ENCODE measurements at regions not wholly inside any gene's neighbourhood (a gene's known extent, or its start where the extent isn't known, plus 50 kb on each side); places are given as distances from the start of the nearest gene placed in this dataset.

DNA sequence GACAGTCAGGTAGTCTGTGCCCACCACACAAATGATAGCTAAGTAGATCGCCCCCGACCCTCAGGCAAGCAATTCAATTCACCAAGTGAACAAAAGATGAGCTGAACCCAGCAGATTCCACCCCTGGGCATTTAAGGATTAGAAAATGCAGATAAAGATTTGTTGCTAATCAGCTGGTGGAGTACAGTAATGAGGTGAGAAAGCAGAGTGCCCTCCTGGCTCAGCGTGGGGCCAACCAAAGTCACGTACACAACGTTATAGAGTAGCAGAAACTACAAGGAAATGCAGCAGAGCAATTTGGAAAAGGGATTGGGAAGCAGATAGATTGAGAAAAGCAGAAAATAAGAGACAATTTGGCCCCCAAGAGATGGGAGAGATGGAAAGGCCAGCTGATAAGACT is 91.2 kb downstream of the SOX9 start:
- no peak for DNase-seq

DNA sequence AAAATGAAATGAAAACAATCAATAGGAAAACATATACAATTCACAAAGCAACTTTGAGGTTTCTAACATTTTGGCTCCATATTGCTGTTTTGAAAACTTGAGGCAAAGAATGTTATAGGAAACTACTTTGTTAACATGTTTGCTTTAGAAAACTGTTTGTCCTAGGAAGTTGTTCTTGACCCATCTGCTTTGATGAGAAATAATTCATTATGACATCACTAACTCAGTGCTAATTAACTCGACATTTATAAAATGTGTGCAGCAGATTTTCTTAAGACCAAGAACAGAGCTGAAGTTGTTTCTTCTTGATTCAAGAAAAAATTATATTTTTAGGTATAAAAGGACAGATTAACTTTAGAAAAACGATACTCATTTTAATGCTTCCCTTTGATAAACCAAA is 94.7 kb downstream of the SOX9 start:
- DNase-seq = no peak

DNA sequence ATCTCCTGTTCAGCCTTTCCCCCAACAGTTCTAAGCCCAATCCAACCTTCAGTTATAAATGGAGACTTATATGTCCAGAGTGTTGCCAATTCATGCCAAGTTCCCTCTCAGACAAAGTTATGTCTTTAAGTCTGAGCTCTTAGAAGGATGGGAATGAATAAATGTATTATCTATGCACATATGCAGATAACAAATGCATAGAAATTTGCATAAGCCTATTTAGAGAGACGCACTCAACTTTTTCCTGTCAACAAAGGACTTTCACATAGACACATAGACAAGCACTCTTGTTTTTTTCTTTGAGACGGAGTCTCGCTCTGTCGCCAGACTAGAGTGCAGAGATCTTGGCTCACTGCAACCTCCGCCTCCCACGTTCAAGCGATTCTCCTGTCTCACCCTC is 95.1 kb downstream of the SOX9 start:
- DNase-seq = no peak

DNA sequence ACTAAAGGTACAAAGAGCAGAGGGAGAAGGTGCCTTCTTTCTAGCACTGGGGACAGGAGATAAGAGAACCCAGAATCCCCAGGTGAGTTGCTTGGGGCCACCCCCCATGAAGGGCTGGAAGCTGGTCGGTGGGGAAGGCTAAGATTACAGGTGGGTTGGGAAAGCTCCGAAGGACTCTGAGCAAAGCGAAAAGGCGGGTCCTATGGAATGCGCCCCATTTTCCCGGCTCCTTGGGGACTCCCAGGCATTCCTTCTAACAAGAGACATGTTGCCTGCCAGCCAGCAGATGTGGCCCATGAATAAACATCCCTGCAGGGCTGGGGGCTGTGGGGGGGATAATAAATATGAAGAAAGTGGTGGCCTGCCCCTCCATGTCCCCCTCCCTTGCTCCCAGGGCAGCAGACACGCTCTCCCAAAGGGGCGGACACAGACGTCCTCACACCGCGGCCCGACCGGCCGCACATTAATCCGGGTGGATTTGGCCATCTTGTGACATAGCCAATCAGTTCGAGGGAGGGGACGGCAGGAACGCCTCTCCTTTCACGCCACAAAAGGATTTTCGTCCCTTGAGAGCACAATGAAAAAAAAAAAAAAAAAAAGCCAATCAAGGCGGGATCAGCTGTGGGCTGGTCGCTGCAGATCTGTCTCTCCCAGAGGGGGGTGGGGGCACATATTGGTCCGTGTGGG is 98.5 kb downstream of the SOX9 start:
- DNase-seq = no peak

DNA sequence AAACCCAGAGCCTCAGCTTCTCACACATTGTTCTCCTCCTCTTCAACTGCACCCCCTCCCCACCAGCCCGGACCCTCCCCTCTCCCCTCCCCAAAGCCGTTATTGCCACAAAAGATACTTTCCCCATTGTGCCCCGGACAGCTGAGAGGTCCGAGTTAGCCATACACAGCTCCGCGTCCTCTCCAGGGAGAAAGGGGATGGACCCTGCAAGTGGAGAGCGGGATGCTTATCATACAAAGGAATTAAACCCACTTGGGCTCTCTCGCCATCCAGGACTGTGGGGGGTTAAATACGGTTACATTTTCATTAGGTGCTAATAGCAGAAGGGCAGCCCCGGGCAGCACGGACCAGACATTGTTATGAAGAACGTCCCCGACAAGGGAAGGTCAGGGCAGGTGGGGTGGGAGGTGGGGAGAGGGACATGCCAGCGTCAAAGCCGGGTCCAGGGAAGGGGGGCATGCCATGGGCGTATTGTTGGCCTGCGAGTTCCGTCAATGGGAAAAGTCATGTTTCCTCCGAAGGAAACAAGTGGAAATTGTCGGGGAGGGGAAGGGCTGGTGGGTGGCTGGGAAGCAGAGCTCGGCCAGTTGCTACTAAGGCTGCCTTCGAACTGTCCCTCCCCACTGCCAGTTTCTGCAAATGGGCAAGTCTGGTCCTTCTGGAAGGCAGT is 99.1 kb downstream of the SOX9 start:
- DNase-seq = no peak

DNA sequence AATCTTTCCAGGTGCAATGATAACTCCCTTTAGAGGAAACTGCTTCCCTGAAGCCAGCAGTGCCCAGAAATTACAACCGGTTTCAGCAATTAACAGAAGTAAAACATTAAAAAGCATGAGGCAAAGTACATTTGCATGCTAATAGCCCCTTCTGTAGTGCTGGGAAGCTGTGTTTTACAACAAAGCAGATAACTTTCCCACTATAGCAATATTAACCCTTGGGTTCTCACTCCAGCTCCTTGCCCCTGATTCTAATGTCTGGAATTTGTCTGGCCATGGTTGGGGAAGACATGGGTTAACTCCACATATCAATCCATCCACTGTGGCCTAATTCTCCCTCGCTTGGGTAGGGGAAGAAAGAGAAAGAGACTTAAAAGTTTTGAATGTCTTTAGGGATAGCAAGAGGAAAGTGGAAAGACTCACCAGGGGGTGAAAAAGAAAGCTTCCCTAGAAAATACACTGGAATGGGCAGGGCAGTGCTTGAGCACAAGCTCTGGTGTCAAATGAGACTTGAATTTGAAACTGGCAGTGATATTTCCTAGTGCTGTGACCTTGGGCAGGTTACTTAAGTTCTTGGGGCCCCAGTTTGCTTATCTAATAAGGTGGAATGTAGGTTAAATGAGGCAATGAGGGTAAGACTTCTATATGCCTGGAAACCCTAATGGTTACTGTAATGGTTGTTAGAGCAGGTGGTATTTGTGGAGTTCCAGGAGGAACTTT is 102.0 kb downstream of the SOX9 start:
- no peak for DNase-seq

DNA sequence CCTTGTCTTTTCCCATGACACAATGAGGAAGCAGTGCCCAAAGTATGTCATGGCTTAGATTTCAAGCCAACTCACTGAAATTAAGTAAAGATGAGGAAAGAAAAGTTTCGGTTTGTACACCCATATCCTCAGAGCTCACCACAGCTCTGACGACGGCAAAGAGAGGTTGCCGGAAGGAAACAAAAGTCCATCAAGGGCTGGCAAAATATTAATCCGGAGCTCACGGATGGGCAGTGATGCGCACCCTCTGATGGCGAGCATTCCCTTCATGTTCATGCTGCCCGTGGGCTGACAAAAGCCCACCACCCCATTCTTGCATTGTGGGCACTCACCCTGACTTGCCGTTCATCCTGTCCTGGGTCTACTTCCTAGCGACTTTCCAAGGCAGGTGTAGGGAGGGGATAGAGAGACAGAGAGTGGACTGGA is 103.1 kb downstream of the SOX9 start:
- no peak for DNase-seq

DNA sequence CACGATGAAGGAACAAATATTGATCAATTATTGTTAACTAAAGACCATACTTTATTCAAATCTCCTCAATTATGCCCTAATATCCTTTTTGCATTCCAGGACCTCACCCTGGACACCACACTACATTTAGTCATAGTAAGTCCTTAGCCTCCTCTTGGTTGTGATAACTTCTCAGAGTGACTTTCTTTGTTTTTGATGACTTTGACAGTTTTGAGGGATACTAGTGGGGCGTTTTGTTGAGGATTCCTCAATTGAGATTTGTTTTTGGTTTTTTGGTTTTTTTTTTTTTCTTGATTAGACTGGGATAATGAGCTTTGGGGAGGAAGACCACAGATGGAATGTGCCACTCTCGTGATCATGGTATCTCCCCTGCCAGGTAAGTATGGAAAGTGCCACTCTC is 105.5 kb downstream of the SOX9 start:
- no peak for DNase-seq

DNA sequence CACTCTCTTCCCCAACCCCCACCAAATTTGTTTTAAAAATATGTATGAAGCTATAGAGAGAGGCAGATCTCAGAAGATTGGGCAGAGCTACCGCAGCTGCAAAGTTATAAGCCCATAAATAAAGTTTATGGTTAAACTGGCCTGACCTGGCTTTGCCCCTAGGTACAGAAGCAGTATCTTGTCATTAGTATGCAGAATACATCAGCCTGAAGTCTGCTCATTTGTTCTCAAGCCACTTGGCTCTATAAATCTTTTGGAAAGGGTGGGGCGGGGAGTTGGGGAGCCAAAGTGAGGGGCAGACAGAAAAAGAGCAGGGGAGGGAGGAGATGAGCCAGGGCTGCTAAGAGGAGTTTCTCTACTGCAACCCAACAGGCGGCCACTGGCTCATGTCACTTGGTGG is 113.2 kb downstream of the SOX9 start:
- DNase-seq = no peak

DNA sequence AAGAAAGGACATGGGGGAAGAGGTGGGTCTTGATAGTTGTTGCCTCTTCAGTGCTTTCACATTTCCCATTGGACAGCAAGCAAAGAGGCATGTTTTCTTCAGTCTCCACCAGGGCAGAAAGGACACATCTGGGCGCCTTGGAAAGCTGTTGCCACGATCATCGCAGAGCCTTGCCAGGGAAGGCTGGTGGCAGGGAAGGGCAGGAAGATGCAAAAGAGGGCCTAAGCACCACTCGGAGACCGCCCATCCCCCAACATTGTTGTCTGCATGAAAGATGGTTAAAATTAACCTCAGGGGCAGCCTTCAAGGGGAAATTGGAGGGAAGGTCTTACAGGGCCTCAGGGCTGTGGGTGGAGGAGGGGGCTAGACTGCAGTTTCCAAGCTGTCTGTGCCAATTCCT is 114.2 kb downstream of the SOX9 start:
- DNase-seq = no peak

DNA sequence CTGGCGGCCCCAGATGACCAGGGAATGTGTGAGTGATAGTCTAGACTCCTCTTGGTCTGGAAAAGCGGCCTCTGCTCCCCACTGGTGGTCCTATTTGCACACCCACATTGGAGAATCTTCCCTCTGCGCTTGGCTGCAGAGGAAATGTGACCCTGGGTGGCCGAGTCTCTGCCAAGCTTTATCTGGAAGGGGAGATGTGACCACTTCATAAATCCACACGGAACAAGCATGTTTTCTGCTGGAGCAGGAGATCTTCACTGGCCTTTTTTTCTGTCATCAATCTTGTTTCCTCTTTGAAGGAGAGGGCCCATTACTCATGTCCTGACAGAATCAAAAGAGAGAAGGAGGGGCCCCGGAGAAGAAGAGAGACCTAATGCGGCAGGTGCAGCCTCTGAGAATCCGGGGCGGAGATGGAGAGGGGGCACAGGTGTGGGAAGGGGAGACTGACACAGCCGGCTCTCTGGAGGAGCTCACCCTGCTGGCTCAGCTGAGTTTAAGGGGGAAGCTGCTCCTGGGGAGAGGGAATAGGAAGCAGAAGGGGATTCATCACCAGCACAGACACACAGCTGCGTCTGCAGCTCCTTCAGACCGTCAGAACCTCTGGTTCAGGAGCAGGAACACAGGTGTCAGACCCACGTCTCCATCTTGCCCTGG is 116.3 kb downstream of the SOX9 start:
- DNase-seq = no peak

DNA sequence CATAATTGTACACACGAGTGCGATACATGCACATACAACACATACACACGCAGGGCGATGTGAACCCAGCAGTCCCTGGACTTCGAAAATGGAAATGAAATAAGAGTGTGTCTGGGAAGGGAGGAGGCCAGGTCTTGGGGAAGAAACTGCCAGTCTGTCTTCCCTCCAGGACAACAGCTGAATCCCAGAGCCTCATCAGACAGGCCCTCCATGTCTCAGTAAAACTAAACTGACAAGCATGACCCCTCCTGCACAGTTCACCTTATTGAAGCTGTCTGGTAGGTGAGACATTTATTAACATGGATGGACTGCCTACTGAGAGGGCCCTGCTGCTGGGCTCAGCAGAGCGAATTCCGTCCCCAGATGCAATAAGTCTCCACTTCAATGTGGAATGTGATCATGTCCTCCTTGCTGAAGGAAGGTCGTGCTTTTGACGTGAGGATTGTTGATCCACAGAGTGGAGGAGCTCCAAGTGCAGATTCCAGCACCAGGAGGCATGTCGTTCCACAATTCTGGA is 117.4 kb downstream of the SOX9 start:
- DNase-seq = no peak

DNA sequence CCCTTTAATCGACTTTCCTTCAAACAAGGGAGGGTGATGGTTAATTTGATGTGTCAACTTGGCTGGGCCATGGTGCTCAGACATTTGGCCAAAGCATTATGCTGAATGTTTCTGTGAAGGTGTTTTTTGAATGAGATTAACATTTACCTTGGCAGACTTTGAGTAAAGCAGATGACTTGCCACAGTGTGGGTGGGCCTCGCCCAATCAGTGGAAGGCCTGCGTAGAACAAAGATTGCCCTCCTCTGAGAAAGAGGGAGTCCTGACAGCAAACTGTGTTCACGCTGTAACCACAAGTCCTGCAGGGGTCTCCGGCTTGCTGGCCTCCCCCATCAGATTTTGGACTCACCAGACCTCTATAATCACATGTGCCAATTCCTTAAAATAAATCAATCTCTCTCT is 118.7 kb downstream of the SOX9 start:
- no peak for DNase-seq

DNA sequence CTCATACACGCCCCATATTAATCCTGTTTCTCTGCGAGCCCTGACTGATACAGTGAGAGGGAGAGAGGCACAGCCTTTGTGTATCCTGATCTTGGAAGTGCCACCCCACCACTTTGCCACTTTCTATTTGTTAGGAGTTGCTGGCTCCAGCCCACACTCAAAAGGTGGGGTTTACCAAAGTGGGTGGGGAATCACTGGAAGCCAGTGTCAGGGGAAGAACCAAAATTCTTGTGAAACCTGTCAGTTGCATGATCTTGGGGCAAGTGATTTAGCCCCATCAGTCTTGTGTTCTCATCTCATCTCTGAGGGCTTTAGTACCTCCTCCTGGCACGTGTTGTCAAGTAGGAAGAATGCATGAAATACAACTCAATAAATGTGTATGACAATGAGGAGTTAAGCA is 119.5 kb downstream of the SOX9 start:
- no peak for DNase-seq

DNA sequence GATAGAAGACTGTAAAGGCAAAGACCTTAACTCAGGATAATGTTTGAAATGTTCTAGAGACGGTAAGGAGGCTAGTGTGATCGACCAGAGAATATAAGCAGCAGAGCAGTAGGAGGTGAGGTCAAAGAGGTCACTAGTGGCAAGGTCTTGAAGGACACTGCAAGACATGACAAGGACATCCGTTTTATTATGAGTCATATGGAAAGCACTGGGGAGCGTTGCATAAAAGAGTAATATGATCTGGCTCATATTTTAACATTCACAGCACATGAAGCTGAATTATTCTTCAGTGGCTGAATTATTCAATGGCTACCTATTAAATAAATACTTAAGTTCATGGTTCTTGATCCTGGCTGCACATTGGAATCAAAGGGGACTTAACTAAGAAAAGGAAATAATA is 123.7 kb downstream of the SOX9 start:
- DNase-seq = no peak

DNA sequence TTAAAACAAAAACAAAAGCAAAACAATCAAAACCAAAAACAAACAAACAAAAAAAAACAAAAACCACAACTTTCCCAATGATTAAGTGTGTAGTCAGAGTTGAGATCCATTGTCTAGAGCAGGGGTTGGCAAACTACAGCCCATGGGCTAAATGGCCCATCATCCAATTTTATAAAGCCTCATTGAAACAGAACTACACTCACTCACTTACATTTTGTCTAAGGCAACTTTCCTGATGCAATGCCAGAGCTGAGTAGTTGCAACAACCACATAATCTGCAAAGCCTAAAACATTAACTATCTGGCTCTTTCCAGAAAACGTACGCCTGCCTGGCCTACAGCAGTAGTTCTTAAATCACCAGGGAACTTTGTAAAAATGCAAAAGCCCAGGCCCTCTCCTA is 124.1 kb downstream of the SOX9 start:
- no peak for DNase-seq

DNA sequence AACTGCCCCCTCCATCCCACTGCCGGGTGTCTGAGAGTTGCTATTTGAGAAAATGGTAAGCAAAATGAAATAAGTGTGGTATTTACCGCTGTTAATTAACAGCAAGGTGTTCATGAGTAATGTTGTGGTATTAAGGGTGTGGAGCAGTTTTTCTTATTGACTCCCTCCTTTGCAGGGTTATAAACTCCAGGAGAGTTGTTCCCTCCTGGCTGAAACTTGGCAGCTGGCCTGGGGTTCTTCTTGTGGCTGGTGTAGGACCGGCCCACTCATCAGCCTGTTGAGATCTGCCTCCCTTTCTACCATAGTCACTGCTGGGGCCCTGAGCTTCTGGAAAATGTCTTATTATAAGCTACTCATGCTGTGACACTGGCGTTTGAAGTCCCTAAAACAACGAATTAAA is 128.6 kb downstream of the SOX9 start:
- DNase-seq = no peak

DNA sequence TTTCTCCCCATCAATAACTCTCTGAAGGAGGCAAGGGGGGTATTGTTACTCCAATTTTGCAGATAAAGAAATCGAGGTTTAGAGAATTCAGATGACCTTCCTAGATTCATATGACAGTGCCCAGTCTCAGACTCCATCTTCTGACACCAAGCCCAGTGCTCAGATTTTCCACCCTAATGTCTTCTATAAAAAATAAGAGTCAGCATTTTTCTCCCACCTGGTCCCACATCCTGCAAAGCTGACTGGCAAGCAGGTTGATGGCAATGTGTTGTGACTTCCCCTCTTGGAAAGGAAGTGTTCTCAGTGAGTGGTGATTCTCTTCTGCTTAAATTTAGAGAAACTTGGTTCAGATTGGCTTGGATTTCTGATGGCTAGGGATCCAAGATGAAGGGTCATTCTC is 129.4 kb downstream of the SOX9 start:
- DNase-seq = no peak

DNA sequence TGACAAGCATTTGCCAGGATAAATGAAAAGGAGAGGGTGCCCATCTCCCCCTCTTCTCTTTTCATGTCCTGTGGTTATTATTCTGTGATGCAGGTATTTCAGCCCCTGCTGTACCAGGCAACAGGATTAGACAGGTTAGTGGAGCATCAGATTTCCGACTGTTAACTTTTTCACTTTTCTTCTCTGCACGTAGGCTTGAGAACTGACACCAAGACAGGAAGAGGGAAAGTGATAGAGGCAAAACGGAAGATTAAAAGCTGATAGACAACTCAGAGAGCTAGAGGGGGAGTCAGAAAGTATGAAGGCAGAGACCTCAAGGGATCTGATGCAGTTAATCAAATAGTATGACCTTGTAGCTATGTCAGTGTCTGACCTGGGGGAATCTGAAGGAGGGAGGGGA is 132.8 kb downstream of the SOX9 start:
- DNase-seq = no peak

DNA sequence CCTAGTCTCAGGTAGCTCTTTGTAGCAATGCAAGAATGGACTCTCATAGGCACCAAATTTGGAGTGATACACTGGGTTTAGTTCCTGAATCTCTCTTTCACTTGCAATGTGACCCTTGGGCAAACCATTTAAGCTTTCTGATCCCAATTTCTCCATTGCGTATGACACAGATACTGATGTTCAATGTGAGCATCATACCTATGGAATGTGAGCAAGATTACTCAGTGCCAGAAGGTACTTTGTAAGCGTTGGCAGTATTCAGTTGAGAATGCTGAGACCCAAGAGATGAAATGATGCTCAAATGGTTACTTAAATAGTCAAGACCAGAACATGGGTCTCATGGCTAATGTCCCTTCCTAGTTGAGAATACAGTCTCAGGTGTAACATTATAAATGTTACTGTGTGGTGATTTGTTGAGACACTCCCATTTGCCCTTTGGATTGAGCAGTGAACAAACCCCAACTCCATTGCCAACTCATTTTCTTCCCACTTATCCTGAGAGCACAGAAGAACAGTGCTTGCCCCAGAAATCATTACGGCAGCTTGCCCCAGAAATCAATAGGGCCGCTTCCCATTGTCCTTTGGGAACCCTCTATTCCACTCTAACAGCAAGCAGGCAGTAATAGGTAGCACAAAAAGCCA is 134.1 kb downstream of the SOX9 start:
- no peak for DNase-seq

DNA sequence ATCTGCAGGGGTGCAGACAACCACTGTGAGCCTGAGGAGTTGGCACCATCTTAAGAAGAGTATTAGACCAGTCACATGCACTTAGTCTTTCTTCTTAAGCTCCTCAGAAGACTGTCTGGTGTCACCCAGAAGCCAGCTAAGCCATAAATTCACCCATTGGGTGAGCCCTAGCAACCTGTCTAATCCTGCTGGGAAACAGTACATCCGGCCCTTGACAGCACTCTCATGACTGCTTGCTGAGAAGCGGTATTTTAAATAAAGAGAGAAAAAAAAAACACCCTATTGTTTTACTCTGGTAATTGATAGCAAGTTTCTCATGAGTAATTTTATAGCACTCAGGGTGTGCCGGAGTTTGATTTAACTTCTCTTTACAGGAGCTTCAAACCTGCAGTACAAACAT is 134.7 kb downstream of the SOX9 start:
- no peak for DNase-seq

DNA sequence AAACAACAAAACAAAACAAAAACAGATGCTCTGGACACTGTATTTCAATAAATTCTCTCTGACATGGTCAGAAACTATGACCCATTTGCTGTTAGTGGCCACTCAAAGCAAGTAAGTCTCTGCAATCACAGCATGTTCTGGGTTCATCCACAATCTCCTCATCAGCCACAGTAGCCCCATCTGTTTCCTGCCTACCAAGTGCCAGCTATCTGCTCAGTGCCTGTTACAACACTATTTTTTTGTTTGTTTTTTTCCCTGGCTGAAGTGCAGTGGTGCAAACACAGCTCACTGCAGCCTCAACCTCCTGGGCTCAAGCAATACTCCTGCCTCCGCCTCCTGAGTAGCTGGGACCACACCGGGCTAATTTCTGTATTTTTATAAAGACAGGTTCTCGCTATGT is 137.9 kb downstream of the SOX9 start:
- no peak for DNase-seq

DNA sequence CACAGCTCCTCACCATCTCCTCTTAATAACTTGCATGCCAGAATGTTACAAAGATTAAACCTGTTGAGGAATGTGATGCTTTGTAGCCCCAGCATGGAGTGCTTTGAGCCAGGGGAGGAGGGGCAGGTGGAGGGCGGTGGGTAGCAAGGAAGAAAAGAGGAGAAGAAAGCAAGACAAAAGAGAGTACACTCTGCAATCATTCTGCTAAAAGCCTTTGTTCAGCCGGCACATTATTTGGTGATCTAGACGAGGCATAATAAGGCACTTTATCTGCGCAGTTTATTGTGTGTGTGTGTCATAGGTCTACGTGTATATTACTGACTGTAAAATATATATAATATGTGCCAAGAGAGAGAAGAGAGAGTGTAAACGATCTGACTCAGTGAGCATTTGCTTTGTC is 139.1 kb downstream of the SOX9 start:
- DNase-seq = no peak
